Suprapubic skin (tissue), 4 donors: ENCODE measurements at regions not wholly inside any gene's neighbourhood (a gene's known extent, or its start where the extent isn't known, plus 50 kb on each side); places are given as distances from the start of the nearest gene placed in this dataset.

Source experiments
- EP300 ChIP-seq: sonication (generic); formaldehyde crosslinking; IDR thresholded peaks from one replicate; pipeline ENCODE4 v1.6.1; 2017; ENCODE audit warnings: antibody characterized with exemption
- POLR2A ChIP-seq, 2 donors: fragments of 450-650 bp; IDR thresholded peaks; one replicate each; pipeline ENCODE4 v1.6.1; 2017; ENCODE audit warnings: antibody characterized with exemption in 2 of 2, mild to moderate bottlenecking in 2 of 2, moderate library complexity in 2 of 2
- POLR2AphosphoS5 ChIP-seq, 3 donors: sonication (generic); formaldehyde crosslinking; IDR thresholded peaks; one replicate each; pipeline ENCODE4 v1.6.1; 2017; ENCODE audit warnings: antibody characterized with exemption in 3 of 3
- TF ChIP-seq, protein P1 (sequence below), 2 donors: fragments of 200-600 bp in 1 of 2; fragments of 450-650 bp in 1 of 2; sonication (generic) in 1 of 2; IDR thresholded peaks; one replicate each; pipeline ENCODE4 v1.5.1; 2016 to 2019; ENCODE audit warnings: antibody characterized with exemption in 2 of 2, mild to moderate bottlenecking in 1 of 2, moderate library complexity in 1 of 2

- TF ChIP-seq, protein P1, sequence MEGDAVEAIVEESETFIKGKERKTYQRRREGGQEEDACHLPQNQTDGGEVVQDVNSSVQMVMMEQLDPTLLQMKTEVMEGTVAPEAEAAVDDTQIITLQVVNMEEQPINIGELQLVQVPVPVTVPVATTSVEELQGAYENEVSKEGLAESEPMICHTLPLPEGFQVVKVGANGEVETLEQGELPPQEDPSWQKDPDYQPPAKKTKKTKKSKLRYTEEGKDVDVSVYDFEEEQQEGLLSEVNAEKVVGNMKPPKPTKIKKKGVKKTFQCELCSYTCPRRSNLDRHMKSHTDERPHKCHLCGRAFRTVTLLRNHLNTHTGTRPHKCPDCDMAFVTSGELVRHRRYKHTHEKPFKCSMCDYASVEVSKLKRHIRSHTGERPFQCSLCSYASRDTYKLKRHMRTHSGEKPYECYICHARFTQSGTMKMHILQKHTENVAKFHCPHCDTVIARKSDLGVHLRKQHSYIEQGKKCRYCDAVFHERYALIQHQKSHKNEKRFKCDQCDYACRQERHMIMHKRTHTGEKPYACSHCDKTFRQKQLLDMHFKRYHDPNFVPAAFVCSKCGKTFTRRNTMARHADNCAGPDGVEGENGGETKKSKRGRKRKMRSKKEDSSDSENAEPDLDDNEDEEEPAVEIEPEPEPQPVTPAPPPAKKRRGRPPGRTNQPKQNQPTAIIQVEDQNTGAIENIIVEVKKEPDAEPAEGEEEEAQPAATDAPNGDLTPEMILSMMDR (IDR thresholded peaks at IDR 0.05), result no peak
- TF ChIP-seq EP300 (no peak), POLR2A (IDR thresholded peaks at IDR 0.05) (no peak), POLR2AphosphoS5 (IDR thresholded peaks at IDR 0.05) (no peak)
These were observed 161.7 kb downstream of the YTHDC2 start for GRCh38 chr5:113675166-113675565.
